WTC11 (cell line): ENCODE measurements at regions not wholly inside any gene's neighbourhood (a gene's known extent, or its start where the extent isn't known, plus 50 kb on each side); places are given as distances from the start of the nearest gene placed in this dataset.

Experiments used
- ATAC-seq: fragments of 200-7000 bp; cut with Tn5 transposase; 2 replicates; pipeline ENCODE4 v1.10.0; 2021; ENCODE audit warnings: mild to moderate bottlenecking, moderate library complexity
- CTCF ChIA-PET: fragments of 300-600 bp; sonication (Branson Sonifier 250); formaldehyde crosslinking; loops from one replicate; lab custom pipeline; 2021; ENCODE audit warnings: antibody characterized with exemption; lab: Charles Lee
- POLR2A ChIA-PET: fragments of 350-600 bp; sonication (Branson Sonifier 250); formaldehyde crosslinking; loops from one replicate; lab custom pipeline; 2021; ENCODE audit warnings: antibody characterized with exemption; lab: Charles Lee
- DNase-seq: peaks from one replicate; pipeline ENCODE4 v3.0.0; 2021; ENCODE audit warnings: low spot score
- H3K27ac Mint-ChIP-seq: 2 replicates; pipeline ENCODE4 v1.8.0; 2021; ENCODE audit warnings: mixed read lengths
- H3K27me3 Mint-ChIP-seq: 2 replicates; pipeline ENCODE4 v1.8.0; 2021; ENCODE audit warnings: low read depth, mild to moderate bottlenecking, moderate library complexity, mixed read lengths
- H3K36me3 Mint-ChIP-seq: 2 replicates; pipeline ENCODE4 v1.8.0; 2021; ENCODE audit warnings: mixed read lengths
- H3K4me1 Mint-ChIP-seq: 2 replicates; pipeline ENCODE4 v1.8.0; 2022; ENCODE audit warnings: mixed read lengths
- H3K4me3 Mint-ChIP-seq: 2 replicates; pipeline ENCODE4 v1.8.0; 2021; ENCODE audit warnings: mild to moderate bottlenecking, moderate library complexity, mixed read lengths
- H3K9me3 Mint-ChIP-seq: 2 replicates; pipeline ENCODE4 v1.8.0; 2021; ENCODE audit warnings: mixed read lengths
- ARID4B ChIP-seq: sonication (generic); formaldehyde crosslinking; IDR thresholded peaks from 2 replicates; pipeline ENCODE4 v1.8.0; 2023; ENCODE audit warnings: missing genetic modification reagents, mild to moderate bottlenecking, borderline replicate concordance
- CBFB ChIP-seq: sonication (generic); formaldehyde crosslinking; IDR thresholded peaks from 2 replicates; pipeline ENCODE4 v1.8.1; 2022; ENCODE audit warnings: mild to moderate bottlenecking, low read depth, missing genetic modification reagents
- CDX4 ChIP-seq: fragments of 250-450 bp; sonication (Bioruptor Pico); IDR thresholded peaks from 2 replicates; pipeline ENCODE4 v1.9.0; 2021; ENCODE audit warnings: moderate library complexity, mild to moderate bottlenecking, inconsistent platforms, borderline replicate concordance
- ELF4 ChIP-seq: sonication (generic); formaldehyde crosslinking; IDR thresholded peaks from 2 replicates; pipeline ENCODE4 v1.8.1; 2022; ENCODE audit warnings: low read depth, mild to moderate bottlenecking, moderate library complexity, missing genetic modification reagents
- FOXK1 ChIP-seq: sonication (generic); formaldehyde crosslinking; IDR thresholded peaks from 2 replicates; pipeline ENCODE4 v1.8.0; 2022; ENCODE audit warnings: mild to moderate bottlenecking, moderate library complexity, missing genetic modification reagents
- FOXP1 ChIP-seq: sonication (generic); formaldehyde crosslinking; IDR thresholded peaks from 2 replicates; pipeline ENCODE4 v1.8.0; 2022; ENCODE audit warnings: missing genetic modification reagents, mild to moderate bottlenecking, moderate library complexity, borderline replicate concordance
- GABPB1 ChIP-seq: sonication (generic); formaldehyde crosslinking; IDR thresholded peaks from 2 replicates; pipeline ENCODE4 v1.8.1; 2023; ENCODE audit warnings: mild to moderate bottlenecking, missing genetic modification reagents
- GTF2I ChIP-seq: fragments of 250-450 bp; sonication (Bioruptor Pico); conservative IDR thresholded peaks from 2 replicates; pipeline ENCODE4 v1.4.0; 2021; ENCODE audit warnings: mild to moderate bottlenecking
- JUN ChIP-seq: sonication (generic); formaldehyde crosslinking; IDR thresholded peaks from 2 replicates; pipeline ENCODE4 v1.8.0; 2023; ENCODE audit warnings: mild to moderate bottlenecking, missing genetic modification reagents
- MLX ChIP-seq: sonication (generic); formaldehyde crosslinking; IDR thresholded peaks from 2 replicates; pipeline ENCODE4 v1.8.1; 2023; ENCODE audit warnings: mild to moderate bottlenecking, missing genetic modification reagents, moderate library complexity
- MYBL2 ChIP-seq: sonication (generic); formaldehyde crosslinking; IDR thresholded peaks from 2 replicates; pipeline ENCODE4 v1.8.1; 2023; ENCODE audit warnings: mild to moderate bottlenecking, moderate library complexity, missing genetic modification reagents
- NFATC4 ChIP-seq: fragments of 250-450 bp; sonication (Bioruptor Pico); IDR thresholded peaks from 2 replicates; pipeline ENCODE4 v1.9.0; 2021; ENCODE audit warnings: mild to moderate bottlenecking
- NFYB ChIP-seq: sonication (generic); formaldehyde crosslinking; conservative IDR thresholded peaks from 2 replicates; pipeline ENCODE4 v1.8.0; 2022; ENCODE audit warnings: low read depth, missing genetic modification reagents
- OVOL2 ChIP-seq: fragments of 250-450 bp; sonication (Bioruptor Pico); IDR thresholded peaks from 2 replicates; pipeline ENCODE4 v1.9.0; 2021; ENCODE audit warnings: mild to moderate bottlenecking, borderline replicate concordance
- RELA ChIP-seq: sonication (generic); formaldehyde crosslinking; IDR thresholded peaks from 2 replicates; pipeline ENCODE4 v1.8.1; 2022; ENCODE audit warnings: missing genetic modification reagents, mild to moderate bottlenecking, borderline replicate concordance
- ZBTB43 ChIP-seq: sonication (generic); formaldehyde crosslinking; IDR thresholded peaks from 2 replicates; pipeline ENCODE4 v1.8.1; 2023; ENCODE audit warnings: mild to moderate bottlenecking, missing genetic modification reagents
- ZMAT4 ChIP-seq: fragments of 250-450 bp; sonication (Bioruptor Pico); IDR thresholded peaks from 2 replicates; pipeline ENCODE4 v1.9.0; 2021; ENCODE audit warnings: mild to moderate bottlenecking
- ZNF396 ChIP-seq: fragments of 250-450 bp; sonication (Bioruptor Pico); IDR thresholded peaks from 2 replicates; pipeline ENCODE4 v1.8.0; 2021; ENCODE audit warnings: mild to moderate bottlenecking, moderate library complexity, borderline replicate concordance
- ZNF671 ChIP-seq: fragments of 250-450 bp; sonication (Bioruptor Pico); IDR thresholded peaks from 2 replicates; pipeline ENCODE4 v1.8.0; 2021; ENCODE audit warnings: mild to moderate bottlenecking
- ZSCAN18 ChIP-seq: fragments of 250-450 bp; sonication (Bioruptor Pico); IDR thresholded peaks from 2 replicates; pipeline ENCODE4 v2.1.2; 2022; ENCODE audit warnings: mild to moderate bottlenecking, moderate library complexity

GRCh38 chr20:4569865-4570264 lies 116.4 kb upstream of the PRNP start:
- POLR2A ChIA-PET: no interaction called here
- peaks cover 9% of the 10 kb centered on the region for H3K4me1 Mint-ChIP-seq
- peaks cover 29% of the 10 kb centered on the region for H3K9me3 Mint-ChIP-seq
- H3K27me3 Mint-ChIP-seq: peaks cover 8% of the 10 kb centered on the region
- no peak overlapping the region for H3K27ac Mint-ChIP-seq
- no peak for ATAC-seq
- no peak overlapping the region for H3K4me3 Mint-ChIP-seq
- CTCF ChIA-PET: interaction anchor here (1.5 to 1.8 kb wide), 3 partner anchors 8 to 18 kb away, joined by 6 to 8 read pairs (median 8); no protein-coding TSS in a partner anchor
- no peak for TF ChIP-seq FOXK1 (CRISPR knock-in tag)
- TF ChIP-seq ZNF671 (CRISPR knock-in tag): no peak
- no peak for TF ChIP-seq FOXP1 (CRISPR knock-in tag)
- TF ChIP-seq ZNF396 (CRISPR knock-in tag): no peak
- TF ChIP-seq GTF2I (CRISPR knock-in tag): no peak
- no peak for TF ChIP-seq ZMAT4 (CRISPR knock-in tag)
- TF ChIP-seq CDX4 (CRISPR knock-in tag): no peak
- TF ChIP-seq ARID4B (CRISPR knock-in tag): no peak
- TF ChIP-seq ZSCAN18: no peak
- no peak for TF ChIP-seq CBFB (CRISPR knock-in tag)
- no peaks in the 10 kb centered on the region for H3K36me3 Mint-ChIP-seq
- DNase-seq: no peak

- H3K27me3 Mint-ChIP-seq: peaks cover 13% of the 10 kb centered on the region
- peaks cover 9% of the 10 kb centered on the region for H3K4me1 Mint-ChIP-seq
- no peak overlapping the region for H3K27ac Mint-ChIP-seq
- H3K36me3 Mint-ChIP-seq: no peaks in the 10 kb centered on the region
- ChIA-PET POLR2A (no interaction called here), CTCF (interaction anchor here (0.6 to 2.2 kb wide), 29 partner anchors 8 to 376 kb away, joined by 3 to 16 read pairs (median 4); no protein-coding TSS in a partner anchor)
- ATAC-seq (peak; percentile 84), DNase-seq (peak; percentile 47)
- peaks cover 34% of the 10 kb centered on the region for H3K9me3 Mint-ChIP-seq
- no peak overlapping the region for H3K4me3 Mint-ChIP-seq
- TF ChIP-seq NFATC4 (CRISPR knock-in tag) (no peak), OVOL2 (CRISPR knock-in tag) (no peak), RELA (no peak), GABPB1 (no peak), CBFB (CRISPR knock-in tag) (no peak), ELF4 (CRISPR knock-in tag) (no peak), JUN (CRISPR knock-in tag) (no peak), ZBTB43 (no peak), MYBL2 (CRISPR knock-in tag) (no peak), MLX (CRISPR knock-in tag) (no peak), NFYB (CRISPR knock-in tag) (no peak), CDX4 (CRISPR knock-in tag) (no peak)
Measured at GRCh38 chr20:4569092-4569491, 117.2 kb upstream of the PRNP start.
